K562 (cell line): ENCODE measurements at regions not wholly inside any gene's neighbourhood (a gene's known extent, or its start where the extent isn't known, plus 50 kb on each side); places are given as distances from the start of the nearest gene placed in this dataset.

Experiments
- ATAC-seq: fragments of 200-7000 bp; cut with Tn5 transposase; 3 replicates; pipeline ENCODE4 v1.9.1; 2020; ENCODE audit warnings: moderate library complexity
- BruUV-seq: library from RNA; stranded (reverse); fragments of 400-500 nt; replicated peaks from 2 replicates; lab custom pipeline; 2021; lab: Mats Ljungman, UMichigan
- CTCF ChIA-PET: fragments of 300-600 bp; formaldehyde crosslinking; extraction: SDS; loops from one replicate; lab custom pipeline; 2021; ENCODE audit warnings: low intra/inter-chr PET ratio; lab: Yijun Ruan, JAX
- POLR2A ChIA-PET: fragments of 300-600, 350-650 bp; sonication (Branson Sonifier 250); formaldehyde crosslinking; extraction: SDS; loops from one replicate; lab custom pipeline; 2021; ENCODE audit warnings: antibody characterized with exemption, inconsistent platforms; lab: Yijun Ruan, JAX
- DNase-seq, 4 experiments: peaks; one replicate each; pipeline versions ENCODE4 v3.0.0 to v3.0.0-alpha.2; 2011 to 2018; ENCODE audit warnings: low spot score in 3 of 4, mixed read lengths in 3 of 4; ENCODE audit errors: extremely low read depth in 1 of 4
- FAIRE-seq: peaks from 2 replicates; lab custom pipeline; 2011; peaks lifted over from hg19 to GRCh38; lab: Jason Lieb, UNC
- H2AFZ ChIP-seq: 2 replicates; pipeline ENCODE4 v1.6.0; 2011; ENCODE audit warnings: low read depth, low read length, control low read depth, inconsistent platforms
- H3K27ac ChIP-seq: fragments of 200-600 bp; 3 replicates; pipeline ENCODE4 v1.8.0; 2011; ENCODE audit warnings: low read depth, mild to moderate bottlenecking, control low read depth, inconsistent platforms, low read length, moderate library complexity, mixed read lengths; ENCODE audit errors: extremely low read depth
- H3K27me3 ChIP-seq, 2 experiments: fragments of 300-600 bp in 1 of 2; 2 replicates in 1 of 2; 3 replicates in 1 of 2; pipeline versions ENCODE4 v1.6.0 to v1.8.0; 2011; ENCODE audit warnings: inconsistent platforms in 2 of 2, low read length in 2 of 2, mild to moderate bottlenecking in 1 of 2, mixed read lengths in 1 of 2, moderate library complexity in 1 of 2; ENCODE audit not compliant: control insufficient read depth in 2 of 2, insufficient read depth in 2 of 2
- H3K36me3 ChIP-seq: fragments of 300-600 bp; 3 replicates; pipeline ENCODE4 v1.8.0; 2011; ENCODE audit warnings: mild to moderate bottlenecking, low read length, inconsistent platforms; ENCODE audit not compliant: control insufficient read depth, insufficient read depth
- H3K4me1 ChIP-seq, 2 experiments: fragments of 200-600 bp in 1 of 2; replicated peaks in 1 of 2; 2 replicates in 1 of 2; 3 replicates in 1 of 2; pipeline versions ENCODE4 v1.5.1 to v1.8.0; 2011; ENCODE audit warnings: inconsistent platforms in 2 of 2, low read length in 2 of 2, mild to moderate bottlenecking in 1 of 2, mixed read lengths in 1 of 2, moderate library complexity in 1 of 2; ENCODE audit not compliant: control insufficient read depth in 2 of 2, insufficient read depth in 2 of 2
- H3K4me2 ChIP-seq: 2 replicates; pipeline ENCODE4 v1.6.1; 2011; ENCODE audit warnings: low read length, control low read depth, inconsistent platforms, mixed read lengths; ENCODE audit not compliant: insufficient read depth
- H3K4me3 ChIP-seq: fragments of 200-600 bp; sonication (generic), shearing (Covaris generic); 2 replicates; pipeline ENCODE4 v1.5.1; 2016; ENCODE audit warnings: control low read depth, inconsistent platforms
- H3K79me2 ChIP-seq: fragments of 200-600 bp; 3 replicates; pipeline ENCODE4 v1.8.0; 2011; ENCODE audit warnings: low read length, inconsistent platforms; ENCODE audit not compliant: control insufficient read depth, insufficient read depth
- H3K9ac ChIP-seq, 2 experiments: 2 replicates each; pipeline versions ENCODE4 v1.6.0 to v1.6.1; 2011; ENCODE audit warnings: low read depth in 2 of 2, low read length in 2 of 2, control low read depth in 1 of 2, inconsistent platforms in 1 of 2, mild to moderate bottlenecking in 1 of 2, mixed read lengths in 1 of 2; ENCODE audit not compliant: insufficient read depth in 1 of 2
- H3K9me1 ChIP-seq: one replicate; pipeline ENCODE4 v1.6.0; 2011; ENCODE audit warnings: inconsistent platforms, mild to moderate bottlenecking, low read length, moderate library complexity; ENCODE audit not compliant: control insufficient read depth, insufficient read depth
- H3K9me3 ChIP-seq: replicated peaks from 2 replicates; pipeline ENCODE4 v1.5.1; 2011; ENCODE audit warnings: low read depth, low read length, inconsistent platforms; ENCODE audit not compliant: control insufficient read depth, insufficient read depth
- H4K20me1 ChIP-seq: replicated peaks from 2 replicates; pipeline ENCODE4 v1.6.1; 2011; ENCODE audit warnings: low read length, inconsistent platforms, mixed read lengths; ENCODE audit not compliant: control insufficient read depth, insufficient read depth
- BCL6 ChIP-seq: fragments of 250-450 bp; sonication (Bioruptor Pico); IDR thresholded peaks from 2 replicates; pipeline ENCODE4 v1.4.0; 2020
- BRCA1 ChIP-seq, 2 experiments: fragments of 450-650 bp in 1 of 2; sonication (generic) in 1 of 2; formaldehyde crosslinking in 1 of 2; IDR thresholded peaks; 2 replicates each; pipeline versions ENCODE4 v1.5.0 to v1.6.1; 2017 to 2020; ENCODE audit warnings: mild to moderate bottlenecking in 1 of 2, missing genetic modification reagents in 1 of 2
- CCAR2 ChIP-seq: fragments of 200-400 bp; formaldehyde crosslinking; IDR thresholded peaks from 2 replicates; pipeline ENCODE4 v1.6.1; 2017; ENCODE audit warnings: mild to moderate bottlenecking, low read depth, low read length
- ERF ChIP-seq: fragments of 450-650 bp; formaldehyde crosslinking; IDR thresholded peaks from 2 replicates; pipeline ENCODE4 v1.4.0; 2020; ENCODE audit warnings: mild to moderate bottlenecking, mixed read lengths
- EZH2 ChIP-seq: IDR thresholded peaks from 2 replicates; pipeline ENCODE4 v1.6.1; 2012; ENCODE audit warnings: low read depth, mild to moderate bottlenecking, inconsistent platforms, low read length, borderline replicate concordance
- MCM5 ChIP-seq: fragments of 450-650 bp; IDR thresholded peaks from 2 replicates; pipeline ENCODE4 v1.6.1; 2016; ENCODE audit warnings: low read depth
- MYC ChIP-seq, 2 experiments: fragments of 250-450 bp in 1 of 2; sonication (Bioruptor Pico) in 1 of 2; IDR thresholded peaks; 2 replicates each; pipeline versions ENCODE4 v1.5.1 to v1.6.1; 2012 to 2021; ENCODE audit warnings: low read depth in 2 of 2, borderline replicate concordance in 1 of 2, improper control_type of control experiment in 1 of 2, low read length in 1 of 2, mild to moderate bottlenecking in 1 of 2, moderate library complexity in 1 of 2
- RFX1 ChIP-seq: fragments of 450-650 bp; IDR thresholded peaks from 2 replicates; pipeline ENCODE4 v1.6.1; 2016; ENCODE audit warnings: mild to moderate bottlenecking, moderate library complexity
- RUNX1 ChIP-seq: sonication (generic); IDR thresholded peaks from 2 replicates; pipeline ENCODE4 v1.6.1; 2016; ENCODE audit warnings: antibody characterized with exemption, low read depth
- TAL1 ChIP-seq: fragments of 450-650 bp; IDR thresholded peaks from 2 replicates; pipeline ENCODE4 v1.6.1; 2016; ENCODE audit warnings: mild to moderate bottlenecking
- ZNF146 ChIP-seq: IDR thresholded peaks from one replicate; pipeline ENCODE4 v1.6.1; 2018; ENCODE audit warnings: missing compliant biosample characterization; ENCODE audit not compliant: unreplicated experiment
- ZNF77 ChIP-seq: fragments of 250-450 bp; sonication (Bioruptor Pico); IDR thresholded peaks from 2 replicates; pipeline ENCODE4 v1.5.0; 2020
- in situ Hi-C: fragments of 300-500 bp; cut with MboI; formaldehyde crosslinking; loops from 4 replicates; pipeline ENCODE4 v1.15.0; 2018; ENCODE audit warnings: inconsistent platforms, mixed read lengths
- intact Hi-C: fragments of 100-400 bp; cut with micrococcal nuclease; formaldehyde crosslinking; loops from 2 replicates; pipeline ENCODE4 v1.14.2; 2022
- TF ChIP-seq, protein P1 (sequence below): IDR thresholded peaks from 2 replicates; pipeline ENCODE4 v1.6.1; 2016; ENCODE audit warnings: missing genetic modification characterization, missing compliant biosample characterization
- TF ChIP-seq, protein P2 (sequence below): fragments of 450-650 bp; conservative IDR thresholded peaks from 2 replicates; pipeline ENCODE4 v1.6.1; 2016; ENCODE audit warnings: missing genetic modification characterization, low read depth, mild to moderate bottlenecking, control low read depth, missing compliant biosample characterization

DNA sequence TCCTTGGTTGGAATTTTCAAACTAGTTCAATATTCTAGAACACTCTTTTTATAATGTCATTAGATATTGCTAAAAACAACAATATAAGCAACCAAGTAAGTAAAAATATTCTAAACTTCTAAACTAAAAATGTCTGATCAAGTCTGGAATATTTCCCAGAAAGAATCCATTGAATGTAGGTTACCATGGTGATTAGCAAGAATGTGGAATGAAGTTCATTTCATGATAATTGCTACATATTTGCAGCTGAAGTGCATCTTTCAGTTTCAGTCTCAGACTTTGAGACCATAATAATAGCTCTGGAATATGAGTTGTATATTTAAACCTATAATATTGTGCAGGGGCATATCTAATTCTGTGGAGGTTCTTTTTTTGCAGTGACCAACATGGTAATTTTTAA, 61.0 kb upstream of the NKAIN2 start:
- Histone ChIP-seq H2AFZ (no peak overlapping the region), H3K9me1 (no peaks in the 10 kb centered on the region), H3K27ac (no peak overlapping the region), H3K9me3 (no peaks in the 10 kb centered on the region), H3K36me3 (no peaks in the 10 kb centered on the region), H3K27me3 (no peaks in the 10 kb centered on the region), H4K20me1 (no peaks in the 10 kb centered on the region), H3K9ac (no peak overlapping the region), H3K4me2 (no peak overlapping the region), H3K79me2 (no peaks in the 10 kb centered on the region), H3K4me3 (no peak overlapping the region), H3K4me1 (no peaks in the 10 kb centered on the region)
- ChIA-PET CTCF (no interaction called here), POLR2A (no interaction called here)
- ATAC-seq (no peak), FAIRE-seq (no peak), DNase-seq (no peak)
- TF ChIP-seq BRCA1 (IDR thresholded peaks at IDR 0.05) (no peak), BRCA1 (CRISPR knock-in tag; IDR thresholded peaks at IDR 0.05) (no peak), MYC (IDR thresholded peaks at IDR 0.05; ENCODE audit: low read depth, low read length) (no peak), MYC (CRISPR knock-in tag; IDR thresholded peaks at IDR 0.05; ENCODE audit: borderline replicate concordance, low read depth) (no peak), RFX1 (peak; percentile 24; the same call in 1 of the 2 replicates)
- in situ Hi-C loops = no loop called here
- intact Hi-C loops = no loop called here
- no TSS peak for BruUV-seq

DNA sequence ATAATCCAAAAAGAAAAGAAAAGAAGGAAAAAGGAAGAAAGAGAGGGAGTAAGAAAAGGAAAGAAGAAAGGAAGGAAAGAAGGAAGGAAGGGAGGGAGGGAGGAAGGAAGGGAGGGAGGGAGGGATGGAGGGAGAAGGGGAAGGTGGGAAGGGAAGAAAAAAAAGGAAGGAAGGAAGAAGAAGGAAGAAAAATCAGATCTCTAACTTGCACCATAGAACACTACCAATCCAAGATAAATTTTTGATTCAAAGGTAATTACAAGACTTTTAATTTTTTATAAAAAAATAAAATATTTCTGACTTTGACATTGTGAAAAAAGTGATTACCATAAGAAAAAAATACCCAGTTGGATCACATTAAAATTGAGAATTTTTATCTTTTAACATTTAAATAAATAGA, 70.5 kb upstream of the NKAIN2 start:
- Histone ChIP-seq H2AFZ (no peak overlapping the region), H3K79me2 (no peaks in the 10 kb centered on the region), H3K27ac (no peak overlapping the region), H3K9me1 (no peaks in the 10 kb centered on the region), H3K36me3 (no peaks in the 10 kb centered on the region), H3K9me3 (no peaks in the 10 kb centered on the region), H3K4me1 (no peaks in the 10 kb centered on the region), H3K4me3 (no peak overlapping the region), H4K20me1 (no peaks in the 10 kb centered on the region), H3K27me3 (no peaks in the 10 kb centered on the region), H3K4me2 (no peak overlapping the region), H3K9ac (no peak overlapping the region)
- CTCF ChIA-PET = no interaction called here
- BruUV-seq = no TSS peak
- no peak for DNase-seq
- POLR2A ChIA-PET = no interaction called here
- no peak for ATAC-seq
- in situ Hi-C loops = no loop called here
- intact Hi-C loops = no loop called here
- no peak for FAIRE-seq
- TF ChIP-seq ERF = no peak
- no peak for TF ChIP-seq ZNF146
- TF ChIP-seq MCM5 = no peak
- TF ChIP-seq, protein P1, sequence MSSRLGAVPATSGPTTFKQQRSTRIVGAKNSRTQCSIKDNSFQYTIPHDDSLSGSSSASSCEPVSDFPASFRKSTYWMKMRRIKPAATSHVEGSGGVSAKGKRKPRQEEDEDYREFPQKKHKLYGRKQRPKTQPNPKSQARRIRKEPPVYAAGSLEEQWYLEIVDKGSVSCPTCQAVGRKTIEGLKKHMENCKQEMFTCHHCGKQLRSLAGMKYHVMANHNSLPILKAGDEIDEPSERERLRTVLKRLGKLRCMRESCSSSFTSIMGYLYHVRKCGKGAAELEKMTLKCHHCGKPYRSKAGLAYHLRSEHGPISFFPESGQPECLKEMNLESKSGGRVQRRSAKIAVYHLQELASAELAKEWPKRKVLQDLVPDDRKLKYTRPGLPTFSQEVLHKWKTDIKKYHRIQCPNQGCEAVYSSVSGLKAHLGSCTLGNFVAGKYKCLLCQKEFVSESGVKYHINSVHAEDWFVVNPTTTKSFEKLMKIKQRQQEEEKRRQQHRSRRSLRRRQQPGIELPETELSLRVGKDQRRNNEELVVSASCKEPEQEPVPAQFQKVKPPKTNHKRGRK (tag) = no peak
- TF ChIP-seq TAL1 = no peak
- TF ChIP-seq ZNF77 (CRISPR knock-in tag) = no peak
- no peak for TF ChIP-seq RUNX1
- no peak for TF ChIP-seq BCL6 (CRISPR knock-in tag)
- TF ChIP-seq EZH2 = no peak
- no peak for TF ChIP-seq CCAR2
- TF ChIP-seq, protein P2, sequence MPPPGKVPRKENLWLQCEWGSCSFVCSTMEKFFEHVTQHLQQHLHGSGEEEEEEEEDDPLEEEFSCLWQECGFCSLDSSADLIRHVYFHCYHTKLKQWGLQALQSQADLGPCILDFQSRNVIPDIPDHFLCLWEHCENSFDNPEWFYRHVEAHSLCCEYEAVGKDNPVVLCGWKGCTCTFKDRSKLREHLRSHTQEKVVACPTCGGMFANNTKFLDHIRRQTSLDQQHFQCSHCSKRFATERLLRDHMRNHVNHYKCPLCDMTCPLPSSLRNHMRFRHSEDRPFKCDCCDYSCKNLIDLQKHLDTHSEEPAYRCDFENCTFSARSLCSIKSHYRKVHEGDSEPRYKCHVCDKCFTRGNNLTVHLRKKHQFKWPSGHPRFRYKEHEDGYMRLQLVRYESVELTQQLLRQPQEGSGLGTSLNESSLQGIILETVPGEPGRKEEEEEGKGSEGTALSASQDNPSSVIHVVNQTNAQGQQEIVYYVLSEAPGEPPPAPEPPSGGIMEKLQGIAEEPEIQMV (tag) = no peak
